Liver (tissue), 3 donors: ENCODE measurements at regions not wholly inside any gene's neighbourhood (a gene's known extent, or its start where the extent isn't known, plus 50 kb on each side); places are given as distances from the start of the nearest gene placed in this dataset.
"Not testable (repeated sequence)": the region's sequence is repeated elsewhere in the genome, so short reads cannot be mapped to it uniquely, and the experiment has no call there.

Experiments used
- FOXA2 ChIP-seq: IDR thresholded peaks from 2 replicates; pipeline ENCODE4 v1.6.1; 2016; ENCODE audit warnings: antibody characterized with exemption
- HNF4A ChIP-seq, 2 donors: conservative IDR thresholded peaks; 2 replicates each; pipeline ENCODE4 v1.6.1; 2016; ENCODE audit warnings: antibody characterized with exemption in 2 of 2, mild to moderate bottlenecking in 2 of 2
- RAD21 ChIP-seq, 2 donors: IDR thresholded peaks; 2 replicates each; pipeline ENCODE4 v1.6.1; 2016; ENCODE audit warnings: antibody characterized with exemption in 2 of 2, mild to moderate bottlenecking in 2 of 2
- RXRA ChIP-seq, 2 donors: IDR thresholded peaks; 2 replicates each; pipeline ENCODE4 v1.6.1; 2017 to 2018; ENCODE audit warnings: antibody characterized with exemption in 2 of 2, mild to moderate bottlenecking in 1 of 2
- SP1 ChIP-seq: IDR thresholded peaks from 2 replicates; pipeline ENCODE4 v1.6.1; 2018; ENCODE audit warnings: antibody characterized with exemption, mild to moderate bottlenecking
- TAF1 ChIP-seq: conservative IDR thresholded peaks from 2 replicates; pipeline ENCODE4 v1.6.1; 2016; ENCODE audit warnings: antibody characterized with exemption, mild to moderate bottlenecking
- TF ChIP-seq, protein P1 (sequence below): fragments of 150-350 bp; IDR thresholded peaks from 2 replicates; pipeline ENCODE4 v1.5.1; 2017; ENCODE audit warnings: improper control_type of control experiment, low read depth, low read length; ENCODE audit not compliant: missing input control
- TF ChIP-seq, protein P2 (sequence below): IDR thresholded peaks from 2 replicates; pipeline ENCODE4 v1.6.1; 2016; ENCODE audit warnings: antibody characterized with exemption
- TF ChIP-seq, protein P3 (sequence below): IDR thresholded peaks from 2 replicates; pipeline ENCODE4 v1.6.1; 2016; ENCODE audit warnings: antibody characterized with exemption, mild to moderate bottlenecking
- TF ChIP-seq, protein P4 (sequence below): IDR thresholded peaks from 2 replicates; pipeline ENCODE4 v1.6.1; 2016; ENCODE audit warnings: antibody characterized with exemption
- TF ChIP-seq, protein P5 (sequence below): IDR thresholded peaks from 2 replicates; pipeline ENCODE4 v1.6.1; 2016; ENCODE audit warnings: antibody characterized with exemption
- donor health status: healthy.
- donor health status: healthy.

DNA sequence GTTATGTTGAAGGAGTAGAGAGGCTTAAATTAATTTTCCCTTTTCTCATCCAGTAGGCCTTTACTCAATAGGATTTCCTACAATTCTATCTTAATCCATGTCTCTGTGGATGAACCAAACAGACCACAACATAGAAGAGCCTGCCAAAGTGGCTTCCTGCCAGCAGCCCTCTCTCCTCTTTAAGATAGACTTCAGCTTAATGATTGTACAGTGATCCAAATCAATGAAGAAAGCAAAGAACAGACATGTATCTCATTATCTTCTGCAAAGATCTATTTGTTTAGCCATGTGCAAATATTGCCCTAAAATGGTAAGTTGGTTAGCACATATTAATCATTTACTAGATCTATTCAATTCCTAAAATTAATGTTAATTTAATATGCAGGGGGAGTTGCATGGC lies 979.6 kb downstream of the LTN1 start:
- TF ChIP-seq, protein P1, sequence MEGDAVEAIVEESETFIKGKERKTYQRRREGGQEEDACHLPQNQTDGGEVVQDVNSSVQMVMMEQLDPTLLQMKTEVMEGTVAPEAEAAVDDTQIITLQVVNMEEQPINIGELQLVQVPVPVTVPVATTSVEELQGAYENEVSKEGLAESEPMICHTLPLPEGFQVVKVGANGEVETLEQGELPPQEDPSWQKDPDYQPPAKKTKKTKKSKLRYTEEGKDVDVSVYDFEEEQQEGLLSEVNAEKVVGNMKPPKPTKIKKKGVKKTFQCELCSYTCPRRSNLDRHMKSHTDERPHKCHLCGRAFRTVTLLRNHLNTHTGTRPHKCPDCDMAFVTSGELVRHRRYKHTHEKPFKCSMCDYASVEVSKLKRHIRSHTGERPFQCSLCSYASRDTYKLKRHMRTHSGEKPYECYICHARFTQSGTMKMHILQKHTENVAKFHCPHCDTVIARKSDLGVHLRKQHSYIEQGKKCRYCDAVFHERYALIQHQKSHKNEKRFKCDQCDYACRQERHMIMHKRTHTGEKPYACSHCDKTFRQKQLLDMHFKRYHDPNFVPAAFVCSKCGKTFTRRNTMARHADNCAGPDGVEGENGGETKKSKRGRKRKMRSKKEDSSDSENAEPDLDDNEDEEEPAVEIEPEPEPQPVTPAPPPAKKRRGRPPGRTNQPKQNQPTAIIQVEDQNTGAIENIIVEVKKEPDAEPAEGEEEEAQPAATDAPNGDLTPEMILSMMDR: not testable (repeated sequence)
- TF ChIP-seq SP1; RAD21 (IDR thresholded peaks at IDR 0.05); TAF1; FOXA2: not testable (repeated sequence)
- TF ChIP-seq RXRA (IDR thresholded peaks at IDR 0.05) (peak in 1 of 2 donors; percentile 10), HNF4A (conservative IDR thresholded peaks at IDR 0.05) (peak; percentile 30 to 34)
- TF ChIP-seq, protein P2, sequence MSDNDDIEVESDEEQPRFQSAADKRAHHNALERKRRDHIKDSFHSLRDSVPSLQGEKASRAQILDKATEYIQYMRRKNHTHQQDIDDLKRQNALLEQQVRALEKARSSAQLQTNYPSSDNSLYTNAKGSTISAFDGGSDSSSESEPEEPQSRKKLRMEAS: not testable (repeated sequence)
- TF ChIP-seq, protein P3, sequence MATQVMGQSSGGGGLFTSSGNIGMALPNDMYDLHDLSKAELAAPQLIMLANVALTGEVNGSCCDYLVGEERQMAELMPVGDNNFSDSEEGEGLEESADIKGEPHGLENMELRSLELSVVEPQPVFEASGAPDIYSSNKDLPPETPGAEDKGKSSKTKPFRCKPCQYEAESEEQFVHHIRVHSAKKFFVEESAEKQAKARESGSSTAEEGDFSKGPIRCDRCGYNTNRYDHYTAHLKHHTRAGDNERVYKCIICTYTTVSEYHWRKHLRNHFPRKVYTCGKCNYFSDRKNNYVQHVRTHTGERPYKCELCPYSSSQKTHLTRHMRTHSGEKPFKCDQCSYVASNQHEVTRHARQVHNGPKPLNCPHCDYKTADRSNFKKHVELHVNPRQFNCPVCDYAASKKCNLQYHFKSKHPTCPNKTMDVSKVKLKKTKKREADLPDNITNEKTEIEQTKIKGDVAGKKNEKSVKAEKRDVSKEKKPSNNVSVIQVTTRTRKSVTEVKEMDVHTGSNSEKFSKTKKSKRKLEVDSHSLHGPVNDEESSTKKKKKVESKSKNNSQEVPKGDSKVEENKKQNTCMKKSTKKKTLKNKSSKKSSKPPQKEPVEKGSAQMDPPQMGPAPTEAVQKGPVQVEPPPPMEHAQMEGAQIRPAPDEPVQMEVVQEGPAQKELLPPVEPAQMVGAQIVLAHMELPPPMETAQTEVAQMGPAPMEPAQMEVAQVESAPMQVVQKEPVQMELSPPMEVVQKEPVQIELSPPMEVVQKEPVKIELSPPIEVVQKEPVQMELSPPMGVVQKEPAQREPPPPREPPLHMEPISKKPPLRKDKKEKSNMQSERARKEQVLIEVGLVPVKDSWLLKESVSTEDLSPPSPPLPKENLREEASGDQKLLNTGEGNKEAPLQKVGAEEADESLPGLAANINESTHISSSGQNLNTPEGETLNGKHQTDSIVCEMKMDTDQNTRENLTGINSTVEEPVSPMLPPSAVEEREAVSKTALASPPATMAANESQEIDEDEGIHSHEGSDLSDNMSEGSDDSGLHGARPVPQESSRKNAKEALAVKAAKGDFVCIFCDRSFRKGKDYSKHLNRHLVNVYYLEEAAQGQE: not testable (repeated sequence)
- TF ChIP-seq, protein P4, sequence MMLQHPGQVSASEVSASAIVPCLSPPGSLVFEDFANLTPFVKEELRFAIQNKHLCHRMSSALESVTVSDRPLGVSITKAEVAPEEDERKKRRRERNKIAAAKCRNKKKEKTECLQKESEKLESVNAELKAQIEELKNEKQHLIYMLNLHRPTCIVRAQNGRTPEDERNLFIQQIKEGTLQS: not testable (repeated sequence)
- TF ChIP-seq, protein P5, sequence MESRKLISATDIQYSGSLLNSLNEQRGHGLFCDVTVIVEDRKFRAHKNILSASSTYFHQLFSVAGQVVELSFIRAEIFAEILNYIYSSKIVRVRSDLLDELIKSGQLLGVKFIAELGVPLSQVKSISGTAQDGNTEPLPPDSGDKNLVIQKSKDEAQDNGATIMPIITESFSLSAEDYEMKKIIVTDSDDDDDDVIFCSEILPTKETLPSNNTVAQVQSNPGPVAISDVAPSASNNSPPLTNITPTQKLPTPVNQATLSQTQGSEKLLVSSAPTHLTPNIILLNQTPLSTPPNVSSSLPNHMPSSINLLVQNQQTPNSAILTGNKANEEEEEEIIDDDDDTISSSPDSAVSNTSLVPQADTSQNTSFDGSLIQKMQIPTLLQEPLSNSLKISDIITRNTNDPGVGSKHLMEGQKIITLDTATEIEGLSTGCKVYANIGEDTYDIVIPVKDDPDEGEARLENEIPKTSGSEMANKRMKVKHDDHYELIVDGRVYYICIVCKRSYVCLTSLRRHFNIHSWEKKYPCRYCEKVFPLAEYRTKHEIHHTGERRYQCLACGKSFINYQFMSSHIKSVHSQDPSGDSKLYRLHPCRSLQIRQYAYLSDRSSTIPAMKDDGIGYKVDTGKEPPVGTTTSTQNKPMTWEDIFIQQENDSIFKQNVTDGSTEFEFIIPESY: not testable (repeated sequence)
